NCI-H2107 (cell line): ENCODE measurements at regions not wholly inside any gene's neighbourhood (a gene's known extent, or its start where the extent isn't known, plus 50 kb on each side); places are given as distances from the start of the nearest gene placed in this dataset.
"Not testable (repeated sequence)": the region's sequence is repeated elsewhere in the genome, so short reads cannot be mapped to it uniquely, and the experiment has no call there.

Experiments
- DNase-seq: peaks from one replicate; lab custom pipeline; 2025; lab: John Stamatoyannopoulos, UW

GRCh38 chr20:30295967-30296366, 961.5 kb upstream of the DEFB115 start:
- not testable (repeated sequence) for DNase-seq

GRCh38 chr20:30297878-30298595, 959.4 kb upstream of the DEFB115 start:
- DNase-seq, result not testable (repeated sequence)

- DNase-seq, result not testable (repeated sequence)
These were observed 957.2 kb upstream of the DEFB115 start for GRCh38 chr20:30300220-30300642.

- DNase-seq, result not testable (repeated sequence)
These were observed 954.7 kb upstream of the DEFB115 start for GRCh38 chr20:30302786-30303185.

- DNase-seq, result not testable (repeated sequence)
These were observed 947.5 kb upstream of the DEFB115 start for GRCh38 chr20:30309938-30310337.

GRCh38 chr20:30310385-30310784, 947.1 kb upstream of the DEFB115 start:
- not testable (repeated sequence) for DNase-seq

- DNase-seq, result not testable (repeated sequence)
These were observed 945.2 kb upstream of the DEFB115 start for GRCh38 chr20:30312220-30312619.

- DNase-seq, result not testable (repeated sequence)
These were observed 943.8 kb upstream of the DEFB115 start for GRCh38 chr20:30313660-30314059.

GRCh38 chr20:30316063-30316462, 941.4 kb upstream of the DEFB115 start:
- DNase-seq, result not testable (repeated sequence)

- DNase-seq, result not testable (repeated sequence)
These were observed 940.7 kb upstream of the DEFB115 start for GRCh38 chr20:30316532-30317299.

GRCh38 chr20:30333744-30334143, 923.7 kb upstream of the DEFB115 start:
- not testable (repeated sequence) for DNase-seq

GRCh38 chr20:30337556-30337955, 919.9 kb upstream of the DEFB115 start:
- not testable (repeated sequence) for DNase-seq

- DNase-seq, result not testable (repeated sequence)
These were observed 908.5 kb upstream of the DEFB115 start for GRCh38 chr20:30348932-30349331.

- DNase-seq, result not testable (repeated sequence)
These were observed 900.5 kb upstream of the DEFB115 start for GRCh38 chr20:30356854-30357467.

GRCh38 chr20:30361756-30362155, 895.7 kb upstream of the DEFB115 start:
- not testable (repeated sequence) for DNase-seq

GRCh38 chr20:30376430-30376766, 881.1 kb upstream of the DEFB115 start:
- not testable (repeated sequence) for DNase-seq

GRCh38 chr20:30376767-30377658, 880.5 kb upstream of the DEFB115 start:
- peak; percentile 45 for DNase-seq

GRCh38 chr20:30378317-30378716, 879.1 kb upstream of the DEFB115 start:
- DNase-seq, result not testable (repeated sequence)

- DNase-seq, result not testable (repeated sequence)
These were observed 878.7 kb upstream of the DEFB115 start for GRCh38 chr20:30378721-30379120.

- DNase-seq, result not testable (repeated sequence)
These were observed 872.6 kb upstream of the DEFB115 start for GRCh38 chr20:30384841-30385240.

GRCh38 chr20:30386099-30386498, 871.4 kb upstream of the DEFB115 start:
- DNase-seq, result not testable (repeated sequence)

GRCh38 chr20:30387823-30388222, 869.6 kb upstream of the DEFB115 start:
- not testable (repeated sequence) for DNase-seq
